NCI-H2227 (cell line): ENCODE measurements at regions not wholly inside any gene's neighbourhood (a gene's known extent, or its start where the extent isn't known, plus 50 kb on each side); places are given as distances from the start of the nearest gene placed in this dataset.

Experiments used
- DNase-seq: peaks from one replicate; lab custom pipeline; 2025; ENCODE audit not compliant: unreplicated experiment; lab: John Stamatoyannopoulos, UW

DNA sequence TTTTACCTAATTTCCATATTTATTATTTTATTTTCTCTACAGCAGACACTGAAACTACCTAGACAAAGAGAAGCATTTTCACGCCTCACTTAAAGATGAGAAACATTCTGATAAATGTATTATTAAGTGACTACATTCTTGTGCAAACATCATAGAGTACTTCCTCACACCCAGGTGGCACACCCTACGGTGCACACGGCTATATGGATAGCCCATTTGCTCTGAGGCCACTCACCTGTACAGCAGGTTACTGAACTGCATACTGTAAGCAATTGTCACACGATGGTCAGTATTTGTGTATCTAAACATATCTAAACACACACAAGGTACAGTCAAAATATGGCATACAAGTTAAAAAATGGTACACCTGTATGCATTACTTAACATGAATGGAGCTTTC is 481.4 kb downstream of the CMPK2 start:
- no peak for DNase-seq

GRCh38 chr2:6392354-6392753 is 473.4 kb downstream of the CMPK2 start:
- no peak for DNase-seq

- DNase-seq: no peak
Measured at GRCh38 chr2:6392966-6393365, 472.7 kb downstream of the CMPK2 start.

DNA sequence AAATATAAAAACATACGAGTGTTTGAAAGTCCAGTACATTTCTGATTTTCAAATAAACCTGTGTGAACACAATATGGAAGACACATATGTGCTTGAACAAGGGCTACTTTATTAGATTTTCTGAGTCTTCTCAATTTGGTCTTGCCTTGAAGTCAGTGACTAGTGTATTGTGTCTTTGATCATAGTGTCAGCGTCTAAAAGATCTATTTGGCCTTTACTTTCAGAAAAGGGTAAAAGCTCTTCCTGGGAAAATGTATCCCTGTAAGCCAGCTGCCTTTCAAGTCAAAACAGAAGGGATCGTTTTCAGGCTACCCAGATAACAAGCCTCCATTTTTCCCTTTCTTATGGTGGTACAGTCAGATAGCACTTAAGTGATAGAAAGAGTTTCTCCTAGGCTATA is 471.9 kb downstream of the CMPK2 start:
- DNase-seq: no peak

GRCh38 chr2:6394276-6394675 is 471.4 kb downstream of the CMPK2 start:
- peak; percentile 15 for DNase-seq

GRCh38 chr2:6398421-6398820 is 467.3 kb downstream of the CMPK2 start:
- peak; percentile 38 for DNase-seq

DNA sequence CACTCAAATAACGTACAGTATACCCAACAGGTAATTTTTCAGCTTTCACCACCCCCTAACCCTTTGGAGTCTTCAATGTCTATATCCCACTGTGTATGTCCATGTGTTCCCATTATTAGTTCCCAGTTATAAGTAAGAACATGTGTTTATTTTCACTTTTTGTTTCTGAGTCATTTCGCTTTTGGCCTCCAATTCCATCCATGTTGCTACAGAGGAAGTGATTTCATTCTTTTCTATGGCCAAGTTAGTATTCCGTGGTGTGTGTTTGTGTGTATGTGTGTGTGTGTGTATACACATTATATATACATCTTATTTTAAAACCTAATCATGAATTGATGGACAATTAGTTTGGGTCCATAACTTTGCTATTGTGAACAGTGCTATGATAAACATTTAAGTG is 464.4 kb downstream of the CMPK2 start:
- no peak for DNase-seq

GRCh38 chr2:6408057-6408456 is 457.6 kb downstream of the CMPK2 start:
- no peak for DNase-seq

GRCh38 chr2:6410313-6410712 is 455.4 kb downstream of the CMPK2 start:
- no peak for DNase-seq

DNA sequence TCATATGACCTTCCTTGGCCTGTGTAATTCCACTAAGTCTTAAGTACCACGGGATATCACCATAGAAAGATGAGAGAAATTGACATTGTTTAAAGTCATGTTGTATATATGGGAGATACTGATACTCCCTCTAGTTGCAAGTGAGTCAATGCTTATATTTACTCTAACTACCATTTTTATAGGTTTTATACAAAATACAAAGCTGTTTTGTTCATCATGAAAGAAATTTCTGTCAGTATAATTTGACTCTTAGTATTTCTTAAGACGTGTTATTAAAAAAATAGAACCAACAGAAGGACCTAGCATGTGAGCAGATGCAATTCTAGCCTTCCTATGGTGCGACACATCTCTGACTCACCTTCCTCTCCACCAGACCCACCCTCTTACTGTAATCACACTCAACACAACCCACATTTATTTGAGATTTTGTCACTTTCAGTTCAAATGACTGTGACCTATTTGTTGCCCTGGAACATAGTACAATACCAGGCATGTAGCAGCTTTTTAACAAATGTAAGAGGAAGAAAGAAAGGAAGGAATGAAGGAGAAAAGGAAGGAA is 453.1 kb downstream of the CMPK2 start:
- no peak for DNase-seq

- DNase-seq: no peak
Measured at GRCh38 chr2:6417050-6417449, 448.7 kb downstream of the CMPK2 start.

- DNase-seq: no peak
Measured at GRCh38 chr2:6418291-6418690, 447.4 kb downstream of the CMPK2 start.

DNA sequence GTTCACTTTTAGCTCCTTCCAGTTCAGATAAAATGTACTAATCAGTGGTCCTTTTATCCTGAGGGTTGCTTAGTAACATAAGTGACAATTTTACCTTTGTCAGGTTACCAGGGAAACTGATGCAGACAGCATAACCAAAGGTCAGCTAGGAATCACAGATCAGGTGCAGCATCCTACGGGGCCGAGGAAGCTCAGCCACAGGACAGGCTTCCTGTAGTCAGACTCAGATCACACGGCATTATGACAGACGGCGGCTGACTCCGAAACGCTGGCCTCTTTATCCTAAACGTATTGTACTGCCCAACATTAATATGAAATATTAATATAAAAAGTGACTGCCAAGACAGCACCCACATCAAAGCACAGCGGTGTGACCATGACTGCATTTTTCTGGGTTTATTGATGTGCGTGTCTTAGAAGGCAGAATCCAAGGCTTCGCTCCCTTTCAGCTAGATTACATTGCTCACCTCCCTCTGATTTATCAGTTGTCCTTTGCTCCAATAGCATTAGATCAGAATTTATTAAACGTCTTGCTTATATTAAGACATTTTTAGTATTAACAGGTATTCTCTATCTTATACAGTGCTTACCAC is 444.5 kb downstream of the CMPK2 start:
- no peak for DNase-seq

- no peak for DNase-seq
Measured at GRCh38 chr2:6421888-6422287, 443.8 kb downstream of the CMPK2 start.

GRCh38 chr2:6423157-6423556 is 442.6 kb downstream of the CMPK2 start:
- DNase-seq: no peak

DNA sequence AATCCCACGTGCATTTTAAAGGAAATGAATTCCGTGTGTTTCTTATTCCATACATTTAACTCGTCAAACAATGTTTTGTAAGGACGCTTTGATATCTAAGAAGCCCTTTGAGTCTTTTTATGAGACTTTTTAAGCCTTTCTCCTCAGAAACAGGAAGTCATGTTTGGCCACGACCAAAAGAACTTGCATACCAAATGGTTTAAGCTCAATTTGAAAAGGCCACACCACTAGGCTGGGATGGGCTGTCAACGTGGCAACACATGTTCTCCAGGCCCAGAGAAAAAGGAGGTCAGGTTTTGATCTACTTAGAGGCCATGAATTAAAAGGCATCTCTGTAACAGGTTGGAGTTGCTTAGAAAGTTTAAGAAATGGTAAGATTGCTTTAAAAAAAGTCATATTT is 441.8 kb downstream of the CMPK2 start:
- DNase-seq: no peak

DNA sequence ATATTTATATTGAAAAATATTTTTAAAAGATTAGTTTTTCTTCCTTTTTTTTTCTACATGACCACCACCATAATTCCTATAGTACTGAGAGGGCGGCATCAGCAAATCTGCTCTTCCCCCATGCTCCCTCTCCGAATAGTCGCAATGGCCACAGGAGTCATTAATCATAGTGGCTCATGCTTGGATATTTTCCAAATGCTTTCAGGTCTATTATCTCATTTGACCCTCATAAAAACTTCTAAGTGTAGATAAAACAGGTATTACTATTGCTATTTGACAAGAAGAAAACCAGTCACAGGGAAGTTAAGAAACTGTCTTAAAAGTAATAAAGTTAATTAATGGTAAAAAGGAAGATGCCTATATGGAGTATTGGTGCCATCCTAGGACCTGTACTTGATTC is 440.7 kb downstream of the CMPK2 start:
- no peak for DNase-seq

- no peak for DNase-seq
Measured at GRCh38 chr2:6429210-6429986, 436.3 kb downstream of the CMPK2 start.

GRCh38 chr2:6434438-6434837 is 431.3 kb downstream of the CMPK2 start:
- no peak for DNase-seq

- DNase-seq: no peak
Measured at GRCh38 chr2:6441800-6442199, 423.9 kb downstream of the CMPK2 start.

- DNase-seq: no peak
Measured at GRCh38 chr2:6442252-6442985, 423.3 kb downstream of the CMPK2 start.
